ENCODE measurements at regions not wholly inside any gene's neighbourhood (a gene's known extent, or its start where the extent isn't known, plus 50 kb on each side); places are given as distances from the start of the nearest gene placed in this dataset.
A peak's percentile ranks its signal among the peaks of the same experiment; 100 is the strongest.

DNA sequence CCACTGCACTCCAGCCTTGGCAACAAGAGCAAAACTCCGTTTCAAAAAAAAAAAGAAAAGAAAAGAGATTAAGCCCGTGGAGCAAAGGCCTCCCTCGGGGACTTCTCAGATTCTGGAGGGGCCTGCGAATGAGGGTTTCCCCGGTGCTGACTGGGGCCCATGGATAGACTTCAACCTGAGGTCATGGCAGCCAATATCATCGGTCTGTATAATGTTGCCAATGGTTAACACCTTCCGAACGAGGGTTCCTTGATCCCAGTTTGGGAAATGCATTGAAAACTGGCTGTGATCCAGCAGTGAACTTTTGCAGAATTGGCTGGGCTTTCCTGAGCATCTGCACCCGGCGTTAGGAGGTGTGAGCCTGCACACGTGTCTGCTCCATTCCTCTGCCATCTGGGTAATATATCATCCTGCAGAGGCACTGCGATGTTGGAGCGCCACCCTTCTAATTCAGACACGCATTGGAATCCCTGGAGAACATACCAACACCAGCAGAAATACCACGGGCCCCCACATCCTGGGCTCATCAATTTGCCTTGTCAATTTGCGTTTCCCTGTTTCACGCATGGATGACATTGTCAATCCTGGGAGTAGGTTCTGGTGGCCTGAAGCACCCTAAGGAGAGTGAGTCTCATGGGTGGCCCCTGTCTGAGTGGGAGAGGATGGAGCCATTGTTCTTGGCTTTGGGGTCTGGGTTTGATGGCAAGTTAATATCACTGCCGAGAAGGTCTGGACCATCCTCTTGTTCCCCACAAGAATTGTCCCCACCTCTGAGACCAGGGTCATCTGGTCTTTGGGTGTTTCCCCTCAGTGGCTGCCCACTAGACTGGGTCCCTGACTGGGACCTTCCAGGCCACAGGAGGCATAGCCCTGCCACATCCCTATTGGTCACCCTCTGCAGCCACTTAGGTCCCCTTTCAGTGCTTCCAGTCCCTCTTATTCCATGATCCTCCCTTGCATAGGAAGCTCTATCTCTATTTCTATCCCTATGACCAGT is 441.0 kb downstream of the PTPRU start:
- no peak for TF ChIP-seq POLR2A (IDR thresholded peaks at IDR 0.05; ENCODE audit: low read depth, low read length)
- no peak for TF ChIP-seq TAF1 (IDR thresholded peaks at IDR 0.05; ENCODE audit: borderline replicate concordance, low read depth, low read length)
- no peak for TF ChIP-seq POLR2AphosphoS5 (IDR thresholded peaks at IDR 0.05; ENCODE audit: low read depth, low read length)
- no peak for FAIRE-seq
- DNase-seq (ENCODE audit: insufficient read length): no peak

- DNase-seq (ENCODE audit: insufficient read length): no peak
- TF ChIP-seq TAF1 (IDR thresholded peaks at IDR 0.05; ENCODE audit: borderline replicate concordance, low read depth, low read length) (no peak), POLR2AphosphoS5 (IDR thresholded peaks at IDR 0.05; ENCODE audit: low read depth, low read length) (no peak), POLR2A (IDR thresholded peaks at IDR 0.05; ENCODE audit: low read depth, low read length) (no peak)
- peak; percentile 68 for FAIRE-seq
These were observed 440.2 kb downstream of the PTPRU start for GRCh38 chr1:29676496-29676895.

DNA sequence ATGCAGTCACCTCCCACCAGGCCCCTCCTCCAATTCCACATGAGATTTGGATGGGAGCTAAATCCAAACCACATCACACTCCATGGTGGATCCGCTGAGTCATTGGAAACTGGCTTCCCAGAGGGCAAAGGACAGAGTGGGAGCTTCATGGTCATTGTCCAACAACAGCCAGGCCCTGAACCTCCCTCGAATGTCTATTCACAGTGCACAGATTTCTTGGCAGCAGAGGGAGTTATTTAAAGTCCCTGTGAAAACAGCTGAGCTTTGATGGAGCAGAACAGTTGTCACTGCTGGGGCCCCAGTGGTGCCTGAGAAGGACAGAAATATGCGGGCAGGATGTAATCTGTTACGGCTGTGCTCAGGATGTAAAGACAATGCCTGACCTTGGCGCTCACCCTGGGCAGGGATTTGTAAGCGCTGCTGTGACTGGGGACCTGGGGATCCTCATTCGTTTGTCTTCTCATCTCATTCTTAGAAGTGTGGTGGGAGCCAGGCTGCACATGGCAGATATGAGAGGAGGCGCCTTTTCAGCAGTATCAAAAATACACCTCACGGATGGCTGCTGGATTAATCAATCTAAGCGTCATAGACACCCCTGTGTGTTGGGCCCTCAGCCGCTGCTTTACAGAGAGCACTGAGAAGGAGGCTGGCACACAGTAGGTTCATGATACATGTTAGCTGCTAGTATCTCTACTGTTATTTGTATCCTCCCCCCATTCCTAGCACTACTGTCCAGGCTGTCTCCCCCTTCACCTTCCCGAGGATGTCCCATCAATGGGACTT is 439.4 kb downstream of the PTPRU start:
- TF ChIP-seq POLR2AphosphoS5 (IDR thresholded peaks at IDR 0.05; ENCODE audit: low read depth, low read length): no peak
- TF ChIP-seq TAF1 (IDR thresholded peaks at IDR 0.05; ENCODE audit: borderline replicate concordance, low read depth, low read length): no peak
- no peak for TF ChIP-seq POLR2A (IDR thresholded peaks at IDR 0.05; ENCODE audit: low read depth, low read length)
- FAIRE-seq: no peak
- DNase-seq (ENCODE audit: insufficient read length): no peak

DNA sequence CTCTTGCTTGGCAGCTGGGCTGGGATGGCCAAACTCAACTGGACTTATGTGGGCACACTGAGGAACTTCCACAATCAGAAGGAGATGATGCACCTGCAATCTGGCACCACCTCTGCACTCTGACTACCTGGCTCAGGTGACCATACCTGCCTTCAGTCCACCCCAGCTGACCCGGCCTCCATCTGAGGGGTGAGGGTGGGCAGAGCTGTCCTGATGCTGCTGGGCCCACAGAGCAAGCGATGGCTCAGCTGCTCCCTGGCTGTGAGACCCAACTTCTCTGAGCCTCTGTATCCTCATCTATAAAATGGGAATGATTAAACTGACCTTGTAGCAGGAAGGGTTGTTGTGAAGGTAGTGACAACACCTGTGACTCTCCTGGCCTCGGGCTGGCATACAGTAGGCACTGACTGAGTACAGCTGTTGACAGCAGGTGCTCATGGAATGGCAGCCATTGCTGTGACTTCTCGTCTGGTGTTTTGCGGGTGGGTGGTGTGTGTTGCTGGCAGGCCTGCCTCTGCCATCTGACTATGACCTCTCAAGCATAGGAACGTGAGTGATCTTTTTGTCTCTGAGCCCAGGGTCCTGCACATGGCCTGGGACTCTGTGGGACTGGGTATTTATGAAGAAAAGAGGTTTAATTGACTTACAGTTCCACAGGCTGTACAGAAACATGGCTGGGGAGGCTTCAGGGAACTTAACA is 438.5 kb downstream of the PTPRU start:
- FAIRE-seq (no peak), DNase-seq (ENCODE audit: insufficient read length) (no peak)
- TF ChIP-seq POLR2A (IDR thresholded peaks at IDR 0.05; ENCODE audit: low read depth, low read length) (no peak), TAF1 (IDR thresholded peaks at IDR 0.05; ENCODE audit: borderline replicate concordance, low read depth, low read length) (no peak), POLR2AphosphoS5 (IDR thresholded peaks at IDR 0.05; ENCODE audit: low read depth, low read length) (no peak)

DNA sequence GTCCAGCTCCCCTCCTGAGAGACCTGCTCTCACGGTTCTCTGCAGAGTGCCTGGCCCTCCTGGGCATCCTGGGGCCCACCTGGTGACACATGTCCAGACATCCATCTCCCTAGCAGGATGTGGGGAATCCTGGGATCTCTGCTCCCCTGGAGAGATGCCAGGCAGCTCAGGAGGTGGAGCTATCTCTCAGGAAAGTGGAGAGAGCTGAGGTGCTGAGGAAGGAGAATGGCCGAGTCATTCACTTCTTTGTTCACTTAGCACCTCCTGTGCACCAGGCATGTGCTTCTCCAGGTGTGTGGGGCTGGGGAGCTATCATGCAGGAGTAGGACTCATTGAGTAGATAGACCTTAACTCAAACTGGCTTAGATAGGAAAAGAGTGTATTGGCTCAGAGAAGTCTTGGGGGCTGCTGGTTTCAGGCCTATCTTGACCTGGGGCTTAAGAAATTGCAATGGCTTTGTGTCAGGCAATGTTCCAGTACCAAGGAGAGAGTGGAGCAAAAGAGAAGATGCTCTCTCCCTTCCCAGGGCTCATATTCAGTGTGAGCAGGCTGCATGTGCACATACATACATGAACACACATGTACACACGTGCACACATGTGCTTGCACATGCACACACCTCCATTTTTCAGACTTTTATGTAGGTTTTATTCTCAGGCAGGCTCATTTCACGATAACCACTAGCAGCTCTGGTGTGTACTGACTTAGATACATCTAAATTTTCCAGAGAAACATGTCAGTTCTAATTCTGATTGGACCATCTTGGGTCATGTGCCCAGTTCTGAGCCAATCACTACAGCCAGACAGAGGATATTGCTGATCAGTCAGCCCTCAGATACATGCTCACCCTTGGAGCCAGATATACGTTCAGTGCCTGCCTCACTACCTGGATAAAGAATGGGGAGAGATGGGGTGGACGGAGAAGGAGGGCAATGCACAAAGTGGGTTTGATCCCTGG is 437.6 kb downstream of the PTPRU start:
- TF ChIP-seq POLR2AphosphoS5 (IDR thresholded peaks at IDR 0.05; ENCODE audit: low read depth, low read length) (no peak), POLR2A (IDR thresholded peaks at IDR 0.05; ENCODE audit: low read depth, low read length) (no peak), TAF1 (IDR thresholded peaks at IDR 0.05; ENCODE audit: borderline replicate concordance, low read depth, low read length) (no peak)
- FAIRE-seq (no peak), DNase-seq (ENCODE audit: insufficient read length) (no peak)

- TF ChIP-seq TAF1 (IDR thresholded peaks at IDR 0.05; ENCODE audit: borderline replicate concordance, low read depth, low read length) (no peak), POLR2AphosphoS5 (IDR thresholded peaks at IDR 0.05; ENCODE audit: low read depth, low read length) (no peak), POLR2A (IDR thresholded peaks at IDR 0.05; ENCODE audit: low read depth, low read length) (no peak)
- no peak for DNase-seq (ENCODE audit: insufficient read length)
- FAIRE-seq: no peak
These were observed 436.8 kb downstream of the PTPRU start for GRCh38 chr1:29673228-29673500.

DNA sequence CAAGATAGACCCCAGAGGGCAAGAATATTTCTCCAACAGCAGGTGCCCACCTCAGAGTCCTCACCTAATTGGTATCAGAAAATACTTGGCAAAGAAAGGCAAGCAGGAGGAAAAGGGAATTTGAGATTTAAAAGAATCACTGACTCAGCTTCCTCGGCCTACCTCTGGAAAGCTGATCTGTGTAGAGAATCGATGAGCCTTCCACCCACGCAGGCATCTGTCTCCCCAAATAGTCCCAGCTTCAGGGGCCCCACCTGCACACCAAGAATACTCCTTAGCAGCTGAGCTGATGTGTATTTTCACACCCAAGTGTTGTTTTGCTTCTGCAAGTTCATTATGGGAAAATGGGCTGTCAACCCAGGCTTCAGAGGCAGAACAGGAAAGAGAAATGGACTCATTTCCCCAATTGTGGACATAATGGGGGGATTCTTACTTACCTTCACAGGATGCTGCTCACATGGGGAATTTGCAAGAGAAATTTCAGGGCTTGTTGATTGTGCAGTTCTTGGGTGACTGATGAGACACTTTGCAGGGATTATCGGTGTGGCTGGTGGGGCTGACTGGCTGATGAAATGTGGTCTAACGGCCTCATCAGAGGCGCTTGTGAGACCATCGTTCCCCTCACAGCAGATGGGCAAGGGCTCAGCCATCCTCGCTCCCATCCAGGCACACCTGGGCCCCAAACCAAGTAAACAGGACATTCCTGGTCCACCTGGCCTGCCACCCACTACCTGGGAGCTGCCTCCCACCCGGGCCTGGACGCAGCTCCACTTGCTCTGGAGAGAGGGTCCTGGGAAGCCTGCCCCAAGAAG is 436.3 kb downstream of the PTPRU start:
- TF ChIP-seq POLR2AphosphoS5 (IDR thresholded peaks at IDR 0.05; ENCODE audit: low read depth, low read length) (no peak), POLR2A (IDR thresholded peaks at IDR 0.05; ENCODE audit: low read depth, low read length) (no peak), TAF1 (IDR thresholded peaks at IDR 0.05; ENCODE audit: borderline replicate concordance, low read depth, low read length) (no peak)
- DNase-seq (ENCODE audit: insufficient read length): no peak
- FAIRE-seq: no peak

DNA sequence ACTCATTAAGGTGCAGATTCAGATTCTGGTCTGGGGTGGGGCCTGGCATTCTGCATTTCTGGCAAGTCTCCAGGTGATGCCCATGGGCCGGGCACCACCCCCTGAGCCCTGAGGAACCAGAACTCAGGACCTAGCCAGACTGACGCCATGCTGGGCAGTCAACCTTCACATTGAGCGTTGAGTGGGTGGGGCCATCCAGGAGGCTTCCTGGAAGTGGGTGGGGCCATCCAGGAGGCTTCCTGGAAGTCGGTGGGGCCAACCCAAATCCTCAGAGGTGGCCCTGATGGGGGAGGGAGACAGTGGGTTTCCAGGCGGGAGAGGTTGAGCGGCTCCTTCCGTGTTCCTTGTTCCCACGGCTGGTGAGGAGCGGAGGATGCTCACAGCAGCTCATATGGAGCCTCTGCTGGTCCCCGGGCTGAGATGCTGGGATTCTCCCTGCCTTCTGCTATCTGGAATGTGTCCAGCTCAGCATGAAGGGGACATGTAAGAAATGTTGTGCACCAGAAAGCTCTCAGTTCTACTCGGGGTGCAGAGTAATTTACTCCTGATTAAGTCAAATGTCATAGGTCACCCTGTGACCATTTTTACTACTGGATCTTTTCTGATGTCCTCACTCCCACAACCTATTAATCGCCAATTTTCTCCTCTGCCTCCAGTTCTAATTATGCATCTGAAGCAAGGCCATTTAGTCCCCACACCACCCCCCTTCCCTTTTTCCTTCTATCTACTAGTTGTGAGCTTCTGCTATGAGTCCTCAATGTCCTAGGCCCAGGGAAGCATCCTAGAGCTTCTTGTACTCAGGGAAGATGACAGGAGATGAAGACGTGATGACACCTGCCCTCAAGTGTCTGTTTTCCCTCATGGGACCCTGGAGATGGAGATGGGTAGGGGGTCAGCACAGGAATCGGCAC is 435.4 kb downstream of the PTPRU start:
- FAIRE-seq: no peak
- DNase-seq (ENCODE audit: insufficient read length): no peak
- no peak for TF ChIP-seq POLR2AphosphoS5 (IDR thresholded peaks at IDR 0.05; ENCODE audit: low read depth, low read length)
- no peak for TF ChIP-seq TAF1 (IDR thresholded peaks at IDR 0.05; ENCODE audit: borderline replicate concordance, low read depth, low read length)

- FAIRE-seq: no peak
- TF ChIP-seq POLR2A (IDR thresholded peaks at IDR 0.05; ENCODE audit: low read depth, low read length) (no peak), TAF1 (IDR thresholded peaks at IDR 0.05; ENCODE audit: borderline replicate concordance, low read depth, low read length) (no peak)
- no peak for DNase-seq (ENCODE audit: insufficient read length)
These were observed 434.4 kb downstream of the PTPRU start for GRCh38 chr1:29670752-29671151.
